Activated gamma-delta T cell treated with anti-CD3 and anti-CD28 coated beads, Interleukin-2, amount 50 U/mL, for 16 hours (primary cell): ENCODE measurements at regions not wholly inside any gene's neighbourhood (a gene's known extent, or its start where the extent isn't known, plus 50 kb on each side); places are given as distances from the start of the nearest gene placed in this dataset.
A peak's percentile ranks its signal among the peaks of the same experiment; 100 is the strongest.
"Not testable (repeated sequence)": the region's sequence is repeated elsewhere in the genome, so short reads cannot be mapped to it uniquely, and the experiment has no call there.

Source experiments
- DNase-seq: peaks from one replicate; pipeline ENCODE4 v3.0.0-alpha.2; 2020; ENCODE audit warnings: low read depth

GRCh38 chr4:78691971-78692821, 84.0 kb upstream of the BMP2K start:
- DNase-seq = no peak

- no peak for DNase-seq
Measured at GRCh38 chr4:78692822-78693170, 83.4 kb upstream of the BMP2K start.

- no peak for DNase-seq
Measured at GRCh38 chr4:78693777-78694456, 82.2 kb upstream of the BMP2K start.

- no peak for DNase-seq
Measured at GRCh38 chr4:78694457-78694787, 81.7 kb upstream of the BMP2K start.

- DNase-seq = no peak
Measured at GRCh38 chr4:78695910-78696309, 80.2 kb upstream of the BMP2K start.

GRCh38 chr4:78703079-78703478, 73.1 kb upstream of the BMP2K start:
- DNase-seq = no peak

GRCh38 chr4:78704317-78704716, 71.8 kb upstream of the BMP2K start:
- DNase-seq = no peak

- DNase-seq = no peak
Measured at GRCh38 chr4:78704981-78705683, 71.0 kb upstream of the BMP2K start.

GRCh38 chr4:78706302-78706701, 69.8 kb upstream of the BMP2K start:
- no peak for DNase-seq

- no peak for DNase-seq
Measured at GRCh38 chr4:78707268-78707667, 68.9 kb upstream of the BMP2K start.

GRCh38 chr4:78707793-78708192, 68.4 kb upstream of the BMP2K start:
- DNase-seq = no peak

GRCh38 chr4:78710536-78710935, 65.6 kb upstream of the BMP2K start:
- DNase-seq = no peak

- DNase-seq = no peak
Measured at GRCh38 chr4:78711676-78712075, 64.5 kb upstream of the BMP2K start.

- not testable (repeated sequence) for DNase-seq
Measured at GRCh38 chr4:78714598-78714997, 61.6 kb upstream of the BMP2K start.

- DNase-seq = not testable (repeated sequence)
Measured at GRCh38 chr4:78715372-78715771, 60.8 kb upstream of the BMP2K start.

GRCh38 chr4:78717712-78718111, 58.4 kb upstream of the BMP2K start:
- not testable (repeated sequence) for DNase-seq

GRCh38 chr4:78720204-78720603, 55.9 kb upstream of the BMP2K start:
- no peak for DNase-seq

GRCh38 chr4:78720994-78721677, 55.0 kb upstream of the BMP2K start:
- DNase-seq = peak; percentile 0

GRCh38 chr4:78721747-78722146, 54.4 kb upstream of the BMP2K start:
- DNase-seq = no peak

GRCh38 chr4:78722320-78722719, 53.8 kb upstream of the BMP2K start:
- DNase-seq = no peak

- no peak for DNase-seq
Measured at GRCh38 chr4:78722878-78723277, 53.3 kb upstream of the BMP2K start.
